K562 (cell line): ENCODE measurements at regions not wholly inside any gene's neighbourhood (a gene's known extent, or its start where the extent isn't known, plus 50 kb on each side); places are given as distances from the start of the nearest gene placed in this dataset.

Experiments used
- ATAC-seq: fragments of 200-7000 bp; cut with Tn5 transposase; 3 replicates; pipeline ENCODE4 v1.9.1; 2020; ENCODE audit warnings: moderate library complexity
- BruUV-seq: library from RNA; stranded (reverse); fragments of 400-500 nt; replicated peaks from 2 replicates; lab custom pipeline; 2021; lab: Mats Ljungman, UMichigan
- CTCF ChIA-PET: fragments of 300-600 bp; formaldehyde crosslinking; extraction: SDS; loops from one replicate; lab custom pipeline; 2021; ENCODE audit warnings: low intra/inter-chr PET ratio; lab: Yijun Ruan, JAX
- POLR2A ChIA-PET: fragments of 300-600, 350-650 bp; sonication (Branson Sonifier 250); formaldehyde crosslinking; extraction: SDS; loops from one replicate; lab custom pipeline; 2021; ENCODE audit warnings: antibody characterized with exemption, inconsistent platforms; lab: Yijun Ruan, JAX
- DNase-seq, 4 experiments: peaks; one replicate each; pipeline versions ENCODE4 v3.0.0 to v3.0.0-alpha.2; 2011 to 2018; ENCODE audit warnings: low spot score in 3 of 4, mixed read lengths in 3 of 4; ENCODE audit errors: extremely low read depth in 1 of 4
- FAIRE-seq: peaks from 2 replicates; lab custom pipeline; 2011; peaks lifted over from hg19 to GRCh38; lab: Jason Lieb, UNC
- H2AFZ ChIP-seq: 2 replicates; pipeline ENCODE4 v1.6.0; 2011; ENCODE audit warnings: low read depth, low read length, control low read depth, inconsistent platforms
- H3K27ac ChIP-seq: fragments of 200-600 bp; 3 replicates; pipeline ENCODE4 v1.8.0; 2011; ENCODE audit warnings: low read depth, mild to moderate bottlenecking, control low read depth, inconsistent platforms, low read length, moderate library complexity, mixed read lengths; ENCODE audit errors: extremely low read depth
- H3K27me3 ChIP-seq, 2 experiments: fragments of 300-600 bp in 1 of 2; 2 replicates in 1 of 2; 3 replicates in 1 of 2; pipeline versions ENCODE4 v1.6.0 to v1.8.0; 2011; ENCODE audit warnings: inconsistent platforms in 2 of 2, low read length in 2 of 2, mild to moderate bottlenecking in 1 of 2, mixed read lengths in 1 of 2, moderate library complexity in 1 of 2; ENCODE audit not compliant: control insufficient read depth in 2 of 2, insufficient read depth in 2 of 2
- H3K36me3 ChIP-seq: fragments of 300-600 bp; 3 replicates; pipeline ENCODE4 v1.8.0; 2011; ENCODE audit warnings: mild to moderate bottlenecking, low read length, inconsistent platforms; ENCODE audit not compliant: control insufficient read depth, insufficient read depth
- H3K4me1 ChIP-seq, 2 experiments: fragments of 200-600 bp in 1 of 2; replicated peaks in 1 of 2; 2 replicates in 1 of 2; 3 replicates in 1 of 2; pipeline versions ENCODE4 v1.5.1 to v1.8.0; 2011; ENCODE audit warnings: inconsistent platforms in 2 of 2, low read length in 2 of 2, mild to moderate bottlenecking in 1 of 2, mixed read lengths in 1 of 2, moderate library complexity in 1 of 2; ENCODE audit not compliant: control insufficient read depth in 2 of 2, insufficient read depth in 2 of 2
- H3K4me2 ChIP-seq: 2 replicates; pipeline ENCODE4 v1.6.1; 2011; ENCODE audit warnings: low read length, control low read depth, inconsistent platforms, mixed read lengths; ENCODE audit not compliant: insufficient read depth
- H3K4me3 ChIP-seq: fragments of 200-600 bp; sonication (generic), shearing (Covaris generic); 2 replicates; pipeline ENCODE4 v1.5.1; 2016; ENCODE audit warnings: control low read depth, inconsistent platforms
- H3K79me2 ChIP-seq: fragments of 200-600 bp; 3 replicates; pipeline ENCODE4 v1.8.0; 2011; ENCODE audit warnings: low read length, inconsistent platforms; ENCODE audit not compliant: control insufficient read depth, insufficient read depth
- H3K9ac ChIP-seq, 2 experiments: 2 replicates each; pipeline versions ENCODE4 v1.6.0 to v1.6.1; 2011; ENCODE audit warnings: low read depth in 2 of 2, low read length in 2 of 2, control low read depth in 1 of 2, inconsistent platforms in 1 of 2, mild to moderate bottlenecking in 1 of 2, mixed read lengths in 1 of 2; ENCODE audit not compliant: insufficient read depth in 1 of 2
- H3K9me1 ChIP-seq: one replicate; pipeline ENCODE4 v1.6.0; 2011; ENCODE audit warnings: inconsistent platforms, mild to moderate bottlenecking, low read length, moderate library complexity; ENCODE audit not compliant: control insufficient read depth, insufficient read depth
- H3K9me3 ChIP-seq: replicated peaks from 2 replicates; pipeline ENCODE4 v1.5.1; 2011; ENCODE audit warnings: low read depth, low read length, inconsistent platforms; ENCODE audit not compliant: control insufficient read depth, insufficient read depth
- H4K20me1 ChIP-seq: replicated peaks from 2 replicates; pipeline ENCODE4 v1.6.1; 2011; ENCODE audit warnings: low read length, inconsistent platforms, mixed read lengths; ENCODE audit not compliant: control insufficient read depth, insufficient read depth
- BRCA1 ChIP-seq, 2 experiments: fragments of 450-650 bp in 1 of 2; sonication (generic) in 1 of 2; formaldehyde crosslinking in 1 of 2; IDR thresholded peaks; 2 replicates each; pipeline versions ENCODE4 v1.5.0 to v1.6.1; 2017 to 2020; ENCODE audit warnings: mild to moderate bottlenecking in 1 of 2, missing genetic modification reagents in 1 of 2
- CBFB ChIP-seq: sonication (generic); formaldehyde crosslinking; IDR thresholded peaks from 2 replicates; pipeline ENCODE4 v1.4.0; 2020; ENCODE audit warnings: mild to moderate bottlenecking, missing genetic modification reagents
- ESRRB ChIP-seq: fragments of 250-450 bp; sonication (Bioruptor Pico); IDR thresholded peaks from 2 replicates; pipeline ENCODE4 v1.5.0; 2020; ENCODE audit warnings: mild to moderate bottlenecking, moderate library complexity, borderline replicate concordance
- MAFK ChIP-seq: IDR thresholded peaks from 2 replicates; pipeline ENCODE4 v1.6.1; 2011; ENCODE audit warnings: low read length, improper control_type of control experiment
- MCM7 ChIP-seq, 2 experiments: fragments of 450-650 bp; IDR thresholded peaks; 2 replicates each; pipeline ENCODE4 v1.6.1; 2016 to 2018
- PRMT5 ChIP-seq: sonication (generic); formaldehyde crosslinking; IDR thresholded peaks from 2 replicates; pipeline ENCODE4 v1.5.0; 2020; ENCODE audit warnings: missing genetic modification reagents
- RBM25 ChIP-seq: fragments of 200-400 bp; formaldehyde crosslinking; IDR thresholded peaks from 2 replicates; pipeline ENCODE4 v1.6.1; 2018; ENCODE audit warnings: low read length, low read depth, moderate library complexity; ENCODE audit not compliant: severe bottlenecking
- STAT5B ChIP-seq: fragments of 250-450 bp; sonication (Bioruptor Pico); IDR thresholded peaks from 2 replicates; pipeline ENCODE4 v1.8.0; 2021; ENCODE audit warnings: mild to moderate bottlenecking, inconsistent platforms
- U2AF2 ChIP-seq: fragments of 200-400 bp; formaldehyde crosslinking; optimal IDR thresholded peaks from 2 replicates; pipeline ENCODE3; 2017; ENCODE audit warnings: low read depth, mild to moderate bottlenecking, low read length
- ZBTB8A ChIP-seq: fragments of 450-650 bp; IDR thresholded peaks from 2 replicates; pipeline ENCODE4 v1.6.1; 2018; ENCODE audit warnings: mild to moderate bottlenecking, moderate library complexity; ENCODE audit not compliant: partially characterized antibody
- ZNF134 ChIP-seq: fragments of 250-450 bp; sonication (Bioruptor Pico); conservative IDR thresholded peaks from 2 replicates; pipeline ENCODE4 v1.4.0; 2020
- ZNF431 ChIP-seq: sonication (generic); formaldehyde crosslinking; IDR thresholded peaks from 2 replicates; pipeline ENCODE4 v1.8.0; 2022; ENCODE audit warnings: mild to moderate bottlenecking, missing genetic modification reagents
- WGBS: fragments of 100-300 bp; shearing (Covaris generic); methylation state at CpG from one replicate; pipeline ENCODE4 v1.1.6; 2016; ENCODE audit warnings: low coverage, mixed read lengths; ENCODE audit not compliant: insufficient coverage; ENCODE audit errors: missing lambda C conversion rate; 5-methylcytosine and 5-hydroxymethylcytosine counted together
- in situ Hi-C: fragments of 300-500 bp; cut with MboI; formaldehyde crosslinking; loops from 4 replicates; pipeline ENCODE4 v1.15.0; 2018; ENCODE audit warnings: inconsistent platforms, mixed read lengths
- intact Hi-C: fragments of 100-400 bp; cut with micrococcal nuclease; formaldehyde crosslinking; loops from 2 replicates; pipeline ENCODE4 v1.14.2; 2022
- TF ChIP-seq, protein P1 (sequence below), 2 experiments: IDR thresholded peaks; 2 replicates each; pipeline ENCODE4 v1.6.1; 2012; ENCODE audit warnings: improper control_type of control experiment in 2 of 2, low read depth in 2 of 2, low read length in 2 of 2, borderline replicate concordance in 1 of 2
- TF ChIP-seq, protein P2 (sequence below): fragments of 250-450 bp; sonication (Bioruptor Pico); IDR thresholded peaks from 2 replicates; pipeline ENCODE4 v1.4.0; 2020; ENCODE audit warnings: borderline replicate concordance

DNA sequence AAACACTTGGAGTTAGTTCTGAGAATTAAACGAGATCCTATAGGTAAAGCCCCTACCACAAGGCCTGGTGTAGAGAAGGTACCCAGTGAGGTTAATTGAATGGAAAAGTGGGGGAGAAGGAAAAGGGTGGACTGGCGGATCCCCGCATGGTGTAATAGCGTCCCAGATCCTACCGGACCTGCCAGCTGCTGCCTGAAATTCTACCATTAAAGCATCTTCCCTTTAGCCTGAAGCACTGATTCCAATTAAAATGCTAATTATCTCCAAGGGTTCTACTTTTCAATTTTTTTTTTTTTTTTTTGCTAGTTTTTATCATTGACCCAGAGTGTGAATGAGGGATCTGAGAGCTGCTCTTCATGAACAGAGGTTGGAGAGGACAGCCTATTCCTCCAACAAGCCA lies 237.9 kb downstream of the TLE3 start:
- Histone ChIP-seq H3K36me3 (no peaks in the 10 kb centered on the region), H3K27ac (no peak overlapping the region), H3K4me2 (no peak overlapping the region), H3K9me1 (no peaks in the 10 kb centered on the region), H3K4me1 (no peaks in the 10 kb centered on the region), H2AFZ (no peak overlapping the region)
- ATAC-seq = no peak
- CTCF ChIA-PET = no interaction called here
- 2% methylated on average over 5 of the region's 5 CpGs for WGBS
- POLR2A ChIA-PET = interaction anchor here (0.6 to 0.9 kb wide), 3 partner anchors 14 to 563 kb away, joined by 3 to 4 read pairs (median 3); no protein-coding TSS in a partner anchor
- BruUV-seq = no TSS peak
- intact Hi-C loops = no loop called here
- TF ChIP-seq MCM7 (IDR thresholded peaks at IDR 0.05) (no peak), ZNF431 (CRISPR knock-in tag) (no peak), ESRRB (CRISPR knock-in tag) (no peak), CBFB (CRISPR knock-in tag) (no peak), BRCA1 (IDR thresholded peaks at IDR 0.05) (no peak), BRCA1 (CRISPR knock-in tag; IDR thresholded peaks at IDR 0.05) (no peak), ZNF134 (CRISPR knock-in tag) (no peak), U2AF2 (no peak), RBM25 (no peak), PRMT5 (CRISPR knock-in tag) (no peak), MAFK (no peak), STAT5B (no peak), ZBTB8A (no peak)
- TF ChIP-seq, protein P1, sequence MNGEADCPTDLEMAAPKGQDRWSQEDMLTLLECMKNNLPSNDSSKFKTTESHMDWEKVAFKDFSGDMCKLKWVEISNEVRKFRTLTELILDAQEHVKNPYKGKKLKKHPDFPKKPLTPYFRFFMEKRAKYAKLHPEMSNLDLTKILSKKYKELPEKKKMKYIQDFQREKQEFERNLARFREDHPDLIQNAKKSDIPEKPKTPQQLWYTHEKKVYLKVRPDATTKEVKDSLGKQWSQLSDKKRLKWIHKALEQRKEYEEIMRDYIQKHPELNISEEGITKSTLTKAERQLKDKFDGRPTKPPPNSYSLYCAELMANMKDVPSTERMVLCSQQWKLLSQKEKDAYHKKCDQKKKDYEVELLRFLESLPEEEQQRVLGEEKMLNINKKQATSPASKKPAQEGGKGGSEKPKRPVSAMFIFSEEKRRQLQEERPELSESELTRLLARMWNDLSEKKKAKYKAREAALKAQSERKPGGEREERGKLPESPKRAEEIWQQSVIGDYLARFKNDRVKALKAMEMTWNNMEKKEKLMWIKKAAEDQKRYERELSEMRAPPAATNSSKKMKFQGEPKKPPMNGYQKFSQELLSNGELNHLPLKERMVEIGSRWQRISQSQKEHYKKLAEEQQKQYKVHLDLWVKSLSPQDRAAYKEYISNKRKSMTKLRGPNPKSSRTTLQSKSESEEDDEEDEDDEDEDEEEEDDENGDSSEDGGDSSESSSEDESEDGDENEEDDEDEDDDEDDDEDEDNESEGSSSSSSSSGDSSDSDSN (IDR thresholded peaks at IDR 0.05; ENCODE audit: borderline replicate concordance in 1 of 2, low read depth in 2 of 2, low read length in 2 of 2) = no peak
- TF ChIP-seq, protein P2, sequence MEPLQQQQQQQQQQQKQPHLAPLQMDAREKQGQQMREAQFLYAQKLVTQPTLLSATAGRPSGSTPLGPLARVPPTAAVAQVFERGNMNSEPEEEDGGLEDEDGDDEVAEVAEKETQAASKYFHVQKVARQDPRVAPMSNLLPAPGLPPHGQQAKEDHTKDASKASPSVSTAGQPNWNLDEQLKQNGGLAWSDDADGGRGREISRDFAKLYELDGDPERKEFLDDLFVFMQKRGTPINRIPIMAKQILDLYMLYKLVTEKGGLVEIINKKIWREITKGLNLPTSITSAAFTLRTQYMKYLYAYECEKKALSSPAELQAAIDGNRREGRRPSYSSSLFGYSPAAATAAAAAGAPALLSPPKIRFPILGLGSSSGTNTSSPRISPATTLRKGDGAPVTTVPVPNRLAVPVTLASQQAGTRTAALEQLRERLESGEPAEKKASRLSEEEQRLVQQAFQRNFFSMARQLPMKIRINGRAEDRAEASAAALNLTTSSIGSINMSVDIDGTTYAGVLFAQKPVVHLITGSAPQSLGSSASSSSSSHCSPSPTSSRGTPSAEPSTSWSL = no peak
- TF ChIP-seq, all 486 proteins: peak for 0
- no peak for FAIRE-seq
- H3K4me3 ChIP-seq = no peak overlapping the region
- DNase-seq = no peak
- no peak overlapping the region for H3K9ac ChIP-seq
- no peaks in the 10 kb centered on the region; the same call in 1 of the 2 replicates for H4K20me1 ChIP-seq
- H3K27me3 ChIP-seq = peaks cover 0 to 7% of the 10 kb centered on the region in 2 experiments; a peak in 4 of 5 replicates
- no peaks in the 10 kb centered on the region for H3K79me2 ChIP-seq
- in situ Hi-C loops = no loop called here
- H3K9me3 ChIP-seq = no peaks in the 10 kb centered on the region
